ENCODE measurements at regions not wholly inside any gene's neighbourhood (a gene's known extent, or its start where the extent isn't known, plus 50 kb on each side); places are given as distances from the start of the nearest gene placed in this dataset.

DNA sequence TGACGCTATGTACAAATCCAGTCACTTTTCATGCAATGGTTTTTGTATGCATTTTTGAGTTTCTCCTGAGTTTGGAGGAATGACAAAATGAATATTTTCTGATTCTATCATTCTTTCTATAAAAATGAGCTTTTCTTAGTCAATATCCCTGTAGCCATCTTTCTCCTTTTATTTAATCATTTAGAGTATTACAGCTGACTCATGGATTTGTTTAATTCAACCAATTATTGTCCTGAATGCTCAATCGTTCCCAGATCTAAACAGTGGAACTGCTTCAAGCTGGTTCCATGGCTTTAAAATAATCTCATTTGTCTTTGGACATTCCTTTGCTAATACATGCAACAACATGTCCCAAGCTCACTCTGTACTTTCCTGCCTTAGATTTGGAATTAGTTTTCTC lies 368.8 kb downstream of the ADCYAP1 start:
- TF ChIP-seq GATA2 (IDR thresholded peaks at IDR 0.05; ENCODE audit: low read depth, low read length) (no peak), GATA3 (IDR thresholded peaks at IDR 0.05; ENCODE audit: low read depth, low read length) (no peak)
